SH-SY5Y (cell line): ENCODE measurements at regions not wholly inside any gene's neighbourhood (a gene's known extent, or its start where the extent isn't known, plus 50 kb on each side); places are given as distances from the start of the nearest gene placed in this dataset.

Source experiments
- GATA2 ChIP-seq: IDR thresholded peaks from 2 replicates; pipeline ENCODE4 v1.6.1; 2011; ENCODE audit warnings: mild to moderate bottlenecking, low read depth, low read length
- GATA3 ChIP-seq: IDR thresholded peaks from 2 replicates; pipeline ENCODE4 v1.6.1; 2011; ENCODE audit warnings: low read depth, mild to moderate bottlenecking, low read length, moderate library complexity

- TF ChIP-seq GATA2 (no peak), GATA3 (no peak)
Measured at GRCh38 chr5:40356248-40356647, 323.5 kb upstream of the PTGER4 start.
